Choroid plexus epithelial cell (primary cell): ENCODE measurements at regions not wholly inside any gene's neighbourhood (a gene's known extent, or its start where the extent isn't known, plus 50 kb on each side); places are given as distances from the start of the nearest gene placed in this dataset.

Experiments used
- DNase-seq: peaks from one replicate; pipeline ENCODE4 v3.0.0-alpha.2; 2010; ENCODE audit warnings: low read depth
- H3K4me3 ChIP-seq: 2 replicates; pipeline ENCODE4 v1.5.1; 2011; ENCODE audit warnings: low read depth, mild to moderate bottlenecking, control low read depth, low read length, moderate library complexity
- CTCF ChIP-seq: conservative IDR thresholded peaks from 2 replicates; pipeline ENCODE4 v1.5.1; 2011; ENCODE audit warnings: low read depth, mild to moderate bottlenecking, control low read depth, inconsistent platforms, low read length, moderate library complexity

- no peak for DNase-seq
- H3K4me3 ChIP-seq = no peak overlapping the region
- no peak for TF ChIP-seq CTCF
Observed at GRCh38 chr4:99724067-99724466, 66.4 kb upstream of the C4orf54 start.

- DNase-seq = peak; percentile 49
- no peak for TF ChIP-seq CTCF
- no peak overlapping the region for H3K4me3 ChIP-seq
Observed at GRCh38 chr4:99723612-99724011, 66.0 kb upstream of the C4orf54 start.

GRCh38 chr4:99722725-99723124, 65.1 kb upstream of the C4orf54 start:
- no peak for DNase-seq
- TF ChIP-seq CTCF = no peak
- H3K4me3 ChIP-seq = no peak overlapping the region

- no peak for TF ChIP-seq CTCF
- DNase-seq = no peak
- no peak overlapping the region for H3K4me3 ChIP-seq
Observed at GRCh38 chr4:99722006-99722405, 64.4 kb upstream of the C4orf54 start.

DNA sequence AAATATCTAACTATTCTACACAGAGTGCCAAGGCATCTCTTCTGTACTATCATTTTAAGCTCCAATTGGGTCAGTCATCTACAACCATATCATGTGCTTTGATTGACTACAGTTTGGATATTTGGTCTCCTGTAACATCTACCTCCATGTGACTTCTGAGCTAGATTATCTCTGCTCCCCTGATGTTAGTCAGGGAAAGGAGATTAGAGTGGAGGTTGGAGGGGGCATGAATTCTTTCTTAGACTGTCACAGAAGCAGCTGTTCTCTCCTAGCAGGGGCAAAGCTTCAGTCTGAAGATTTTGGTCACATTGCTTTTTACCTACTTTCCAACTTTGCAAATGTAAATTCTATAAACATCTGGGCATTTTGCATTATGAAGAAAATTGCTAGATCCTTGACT, 62.6 kb upstream of the C4orf54 start:
- TF ChIP-seq CTCF = no peak
- DNase-seq = no peak

DNA sequence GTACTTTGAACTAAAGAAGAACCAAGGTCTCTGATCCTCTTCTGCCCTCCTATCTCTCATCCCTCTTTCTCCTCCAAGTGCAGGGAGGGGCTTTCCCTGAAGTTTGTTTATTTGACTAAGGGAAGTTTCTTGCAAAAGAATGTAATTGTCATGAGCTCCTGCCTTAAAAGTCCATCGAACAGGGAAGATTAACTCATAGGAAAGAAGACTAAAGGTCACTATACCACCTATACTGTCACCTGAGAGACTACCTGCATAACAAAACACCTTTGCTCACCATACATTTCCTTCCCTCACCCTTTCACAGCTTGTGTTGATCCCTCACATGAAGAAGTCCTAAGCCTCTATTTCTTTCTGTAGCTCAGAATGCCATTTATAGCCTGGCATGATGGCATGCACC, 59.4 kb upstream of the C4orf54 start:
- TF ChIP-seq CTCF = no peak
- no peak overlapping the region for H3K4me3 ChIP-seq
- DNase-seq = no peak

More for the DNA sequence above, 62.6 kb upstream of the C4orf54 start:
- no peak overlapping the region for H3K4me3 ChIP-seq

GRCh38 chr4:99715286-99715685, 57.7 kb upstream of the C4orf54 start:
- TF ChIP-seq CTCF = no peak
- H3K4me3 ChIP-seq = no peak overlapping the region
- no peak for DNase-seq
